Sigmoid colon (tissue), 4 donors: ENCODE measurements at regions not wholly inside any gene's neighbourhood (a gene's known extent, or its start where the extent isn't known, plus 50 kb on each side); places are given as distances from the start of the nearest gene placed in this dataset.

ENCODE experiments used
- EP300 ChIP-seq, 4 donors: sonication (generic); formaldehyde crosslinking; IDR thresholded peaks; one replicate each; pipeline ENCODE4 v1.6.1; 2017; ENCODE audit warnings: antibody characterized with exemption in 4 of 4
- POLR2A ChIP-seq, 2 donors: fragments of 450-650 bp; IDR thresholded peaks; one replicate each; pipeline ENCODE4 v1.6.1; 2016; ENCODE audit warnings: antibody characterized with exemption in 2 of 2, mild to moderate bottlenecking in 2 of 2, moderate library complexity in 2 of 2
- POLR2AphosphoS5 ChIP-seq, 4 donors: sonication (generic); formaldehyde crosslinking; IDR thresholded peaks; one replicate each; pipeline ENCODE4 v1.6.1; 2017; ENCODE audit warnings: antibody characterized with exemption in 4 of 4
- TF ChIP-seq, protein P1 (sequence below), 4 experiments: fragments of 450-650 bp in 3 of 4; fragments of 200-600 bp in 1 of 4; IDR thresholded peaks; one replicate each; pipeline ENCODE4 v1.5.1; 2016 to 2019; ENCODE audit warnings: antibody characterized with exemption in 4 of 4, mild to moderate bottlenecking in 3 of 4, moderate library complexity in 2 of 4

DNA sequence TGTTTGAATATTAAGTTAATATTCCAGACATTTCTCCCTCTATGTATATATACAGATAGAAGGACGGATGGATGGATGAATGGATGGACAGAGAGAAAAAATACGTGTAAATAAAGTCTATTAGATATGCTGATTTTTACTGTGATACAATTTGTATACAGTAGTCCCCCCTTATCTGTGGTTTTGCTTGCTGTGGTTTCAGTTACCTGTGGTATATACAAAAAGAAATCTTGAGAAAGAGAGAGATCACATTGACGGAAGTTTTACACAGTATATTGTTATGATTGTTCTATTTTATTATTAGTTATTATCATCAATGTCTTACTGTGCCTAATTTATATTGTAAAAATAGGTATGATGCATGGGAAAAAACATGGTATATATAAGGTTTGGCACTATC lies 290.2 kb downstream of the UTRN start:
- TF ChIP-seq POLR2A (IDR thresholded peaks at IDR 0.05) (no peak), EP300 (IDR thresholded peaks at IDR 0.05) (no peak), POLR2AphosphoS5 (IDR thresholded peaks at IDR 0.05) (no peak)
- TF ChIP-seq, protein P1, sequence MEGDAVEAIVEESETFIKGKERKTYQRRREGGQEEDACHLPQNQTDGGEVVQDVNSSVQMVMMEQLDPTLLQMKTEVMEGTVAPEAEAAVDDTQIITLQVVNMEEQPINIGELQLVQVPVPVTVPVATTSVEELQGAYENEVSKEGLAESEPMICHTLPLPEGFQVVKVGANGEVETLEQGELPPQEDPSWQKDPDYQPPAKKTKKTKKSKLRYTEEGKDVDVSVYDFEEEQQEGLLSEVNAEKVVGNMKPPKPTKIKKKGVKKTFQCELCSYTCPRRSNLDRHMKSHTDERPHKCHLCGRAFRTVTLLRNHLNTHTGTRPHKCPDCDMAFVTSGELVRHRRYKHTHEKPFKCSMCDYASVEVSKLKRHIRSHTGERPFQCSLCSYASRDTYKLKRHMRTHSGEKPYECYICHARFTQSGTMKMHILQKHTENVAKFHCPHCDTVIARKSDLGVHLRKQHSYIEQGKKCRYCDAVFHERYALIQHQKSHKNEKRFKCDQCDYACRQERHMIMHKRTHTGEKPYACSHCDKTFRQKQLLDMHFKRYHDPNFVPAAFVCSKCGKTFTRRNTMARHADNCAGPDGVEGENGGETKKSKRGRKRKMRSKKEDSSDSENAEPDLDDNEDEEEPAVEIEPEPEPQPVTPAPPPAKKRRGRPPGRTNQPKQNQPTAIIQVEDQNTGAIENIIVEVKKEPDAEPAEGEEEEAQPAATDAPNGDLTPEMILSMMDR (IDR thresholded peaks at IDR 0.05): no peak
